CD4-positive, alpha-beta T cell treated with Interferon alpha-2 for 1 hour (primary cell): ENCODE measurements at regions not wholly inside any gene's neighbourhood (a gene's known extent, or its start where the extent isn't known, plus 50 kb on each side); places are given as distances from the start of the nearest gene placed in this dataset.

Experiments used
- DNase-seq, 2 donors: peaks; one replicate each; pipeline ENCODE4 v3.0.0-alpha.2; 2020 to 2022

DNA sequence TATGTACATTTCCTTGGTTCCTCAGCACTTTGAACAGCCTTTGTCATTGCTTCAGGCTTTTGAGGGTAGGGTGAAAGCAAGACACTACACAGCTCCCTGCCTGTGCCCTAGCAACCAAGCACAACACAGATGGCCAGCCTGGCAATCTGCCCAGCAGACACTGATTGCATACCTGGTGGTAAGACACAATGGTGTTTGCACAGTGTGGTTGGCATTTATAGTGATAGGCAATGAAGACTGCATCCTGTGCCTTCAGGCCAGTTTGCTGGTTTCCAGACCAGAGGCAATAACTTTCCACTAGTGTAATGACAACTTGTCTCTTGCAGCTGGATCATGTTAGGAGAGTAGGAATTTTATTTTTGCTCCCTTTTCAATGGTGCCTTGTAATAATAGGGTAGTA is 144.5 kb upstream of the TNC start:
- DNase-seq: no peak

DNA sequence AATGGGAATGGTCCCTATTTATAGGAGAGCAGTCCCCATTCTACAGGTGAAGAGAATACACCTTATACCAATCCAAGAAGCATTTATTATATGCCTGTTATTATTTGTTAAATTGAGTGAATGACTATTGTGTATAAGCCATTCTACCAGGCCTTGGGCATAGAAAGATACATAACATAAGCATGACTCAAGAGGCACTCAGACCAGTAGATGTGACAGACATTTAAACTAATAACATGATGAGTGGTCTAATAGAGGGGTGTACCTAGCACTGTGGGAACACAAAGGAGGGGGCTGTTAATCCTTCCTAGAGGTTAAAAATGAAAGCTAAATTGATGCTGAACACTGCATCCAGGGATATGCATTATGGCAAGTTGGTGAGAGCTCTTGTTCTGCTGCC is 145.0 kb upstream of the TNC start:
- no peak for DNase-seq

DNA sequence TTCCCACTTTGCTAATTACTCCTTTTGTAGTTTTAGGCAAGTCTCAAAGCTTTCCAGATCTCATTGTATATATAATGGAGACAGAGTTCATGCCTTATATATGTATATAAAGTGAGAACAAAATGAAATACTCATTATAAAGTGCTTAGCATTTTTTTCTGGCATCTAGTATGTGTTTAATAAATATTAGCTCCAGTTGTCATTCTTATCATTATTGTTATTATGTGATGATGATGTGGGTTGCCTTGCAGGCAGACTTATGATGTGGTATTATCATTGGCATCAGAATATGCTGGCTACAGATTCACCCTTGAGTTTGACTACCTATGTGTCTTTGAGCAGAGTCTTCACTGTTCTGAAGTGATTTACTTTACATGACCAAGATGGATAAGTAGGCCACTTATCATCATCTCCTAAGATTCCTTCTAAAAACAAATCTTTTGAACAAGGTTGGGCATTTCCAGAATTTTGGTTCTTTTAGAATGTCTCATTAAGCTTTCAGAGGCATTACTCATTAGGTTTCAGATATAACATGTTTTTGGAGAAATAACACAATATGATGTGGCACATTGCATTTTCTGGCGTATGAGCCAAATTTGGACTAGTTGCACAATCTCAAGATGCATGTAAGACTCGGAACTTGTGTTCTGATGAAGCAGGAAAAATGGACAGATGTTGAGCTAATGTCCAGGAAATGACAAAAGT is 145.6 kb upstream of the TNC start:
- no peak for DNase-seq

DNA sequence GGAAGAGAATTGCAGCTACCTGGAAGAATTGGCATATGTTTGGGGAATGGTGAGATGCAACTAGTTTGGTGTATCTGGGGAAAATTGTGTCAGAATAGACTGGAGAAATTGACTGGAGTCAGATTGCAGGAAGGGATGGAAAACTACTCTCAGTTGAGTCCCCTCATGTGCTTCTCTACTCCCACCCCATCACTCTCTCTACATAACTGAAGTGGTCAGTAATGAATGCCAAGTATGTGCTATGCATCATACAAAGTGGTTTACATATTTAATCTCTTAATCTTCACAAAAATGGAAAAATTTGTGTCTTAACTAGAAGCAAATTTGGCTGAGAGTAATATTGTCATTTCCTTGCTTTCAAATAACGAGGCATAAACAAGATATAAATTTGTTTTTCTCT is 146.4 kb upstream of the TNC start:
- DNase-seq: no peak

DNA sequence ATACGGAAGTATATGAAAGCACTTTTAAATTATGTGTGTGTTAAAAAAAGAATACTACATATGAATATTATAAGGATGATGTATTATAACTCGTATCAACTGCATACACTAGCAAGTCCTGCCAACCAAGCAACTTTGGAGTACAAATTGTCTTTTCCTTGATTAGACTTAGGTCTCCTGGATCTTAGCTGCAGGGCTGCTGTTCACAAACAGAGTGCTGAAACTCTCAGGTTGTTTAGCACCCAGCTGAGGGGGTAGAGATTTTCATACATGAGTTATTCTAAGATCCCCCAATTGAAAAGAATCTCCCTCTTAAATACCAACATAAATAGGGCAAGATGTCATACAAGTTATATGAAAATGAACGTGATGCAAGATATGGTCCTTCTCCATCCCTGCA is 149.8 kb upstream of the TNC start:
- no peak for DNase-seq

DNA sequence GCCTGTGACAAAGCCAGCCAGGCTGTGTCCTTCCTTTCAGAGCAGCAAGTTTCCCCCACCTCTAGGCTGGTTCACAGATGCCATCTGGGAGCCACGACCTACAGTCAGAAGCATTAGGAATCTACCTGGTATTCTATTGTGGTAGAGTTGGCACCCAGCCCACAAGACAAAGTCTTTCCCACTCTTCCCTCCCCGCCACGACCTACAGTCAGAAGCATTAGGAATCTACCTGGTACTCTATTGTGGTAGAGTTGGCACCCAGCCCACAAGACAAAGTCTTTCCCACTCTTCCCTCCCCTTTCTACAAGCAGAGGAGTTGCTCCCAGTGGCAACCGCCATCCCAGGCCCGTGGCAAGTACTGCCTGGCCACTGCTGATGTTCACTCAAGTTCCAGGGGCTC is 157.8 kb upstream of the TNC start:
- DNase-seq: no peak

DNA sequence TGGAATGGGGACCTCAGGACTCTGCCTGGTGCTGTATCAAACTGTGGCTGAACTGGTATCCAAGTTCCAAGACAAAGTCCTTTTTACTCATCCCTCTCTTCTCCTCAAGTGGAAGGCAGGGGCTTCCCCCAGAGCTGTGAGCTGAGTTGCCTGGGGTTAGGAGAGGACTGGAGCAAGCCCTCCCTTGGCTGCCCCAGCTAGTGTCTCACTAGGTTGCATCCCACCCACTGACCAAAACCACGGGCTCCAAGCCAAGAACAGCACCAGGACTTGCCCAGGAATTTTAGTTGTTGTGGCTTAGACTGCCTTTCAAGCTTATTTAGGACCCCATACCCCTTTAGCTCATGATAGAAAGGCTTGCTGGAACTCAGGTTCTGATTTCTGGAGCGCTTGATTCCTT is 158.7 kb upstream of the TNC start:
- DNase-seq: no peak

DNA sequence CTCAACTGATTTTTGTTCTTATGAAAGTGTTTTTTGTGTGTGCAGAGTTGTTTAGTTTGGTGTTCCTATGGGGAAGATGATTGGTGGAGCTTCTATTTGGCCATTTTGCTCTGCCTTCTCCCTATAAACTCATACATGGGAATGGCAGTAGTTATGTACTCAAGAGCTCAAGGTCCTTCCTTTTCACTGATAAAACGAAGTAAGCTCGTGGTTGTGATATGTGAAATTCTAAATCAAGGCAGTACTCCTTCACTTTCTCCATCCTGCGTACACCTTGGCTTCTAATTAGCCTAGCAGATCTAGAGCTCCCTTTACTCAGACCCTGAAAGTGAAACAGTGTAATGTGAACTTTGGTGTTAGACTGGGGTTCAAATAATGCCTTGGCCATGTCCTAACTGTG is 159.3 kb upstream of the TNC start:
- DNase-seq: no peak

DNA sequence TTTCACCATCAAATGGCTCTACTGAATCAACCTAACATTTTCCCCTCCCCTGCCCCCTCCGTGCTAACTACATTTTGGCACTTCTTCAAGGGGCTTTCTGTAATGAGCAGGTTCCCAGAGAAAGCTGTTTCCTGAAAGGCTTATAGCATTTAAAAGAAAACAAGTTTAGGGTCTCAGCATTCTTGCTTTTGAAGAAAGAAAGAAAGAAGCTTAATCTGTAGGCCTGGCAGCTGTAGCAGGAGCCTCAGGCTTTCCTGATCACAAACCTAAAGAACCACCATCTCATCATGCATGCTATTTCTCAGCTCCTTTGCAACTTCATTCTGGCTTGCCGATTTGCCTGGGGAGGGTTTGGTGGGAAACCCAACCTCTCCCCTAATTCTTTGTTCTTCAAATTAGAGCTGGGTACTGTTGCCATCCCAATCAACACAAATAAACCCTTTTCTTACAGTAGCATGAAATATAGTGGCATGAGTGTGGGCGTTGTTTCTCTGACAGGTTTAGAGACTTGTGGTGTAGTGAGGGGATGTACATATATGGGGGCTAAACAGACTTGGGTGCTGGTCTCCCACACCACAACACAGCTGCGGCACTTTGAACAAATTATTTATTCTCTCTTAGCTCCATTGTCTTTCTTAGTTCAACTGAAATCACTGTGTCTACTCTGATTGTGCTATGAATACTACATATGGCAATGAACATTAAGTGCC is 160.5 kb upstream of the TNC start:
- no peak for DNase-seq

DNA sequence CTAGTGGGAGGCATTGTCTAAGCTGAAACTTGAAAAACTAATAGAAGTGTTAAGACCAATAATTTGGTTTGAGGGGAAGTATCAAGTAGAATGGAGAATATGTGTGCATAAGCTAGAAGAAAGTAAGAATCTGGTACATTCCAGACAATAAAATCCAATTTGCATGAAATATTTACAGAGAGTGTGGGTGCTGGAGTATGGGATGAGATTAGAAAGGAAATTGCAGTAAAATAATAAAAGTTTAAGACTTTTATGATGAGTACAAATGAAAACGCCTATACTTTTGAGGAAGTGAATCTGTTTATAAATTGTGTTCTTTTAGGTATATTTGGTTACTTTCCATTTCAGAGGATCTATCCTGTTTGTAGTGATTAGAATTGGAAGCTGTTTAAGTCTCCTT is 165.4 kb upstream of the TNC start:
- no peak for DNase-seq

DNA sequence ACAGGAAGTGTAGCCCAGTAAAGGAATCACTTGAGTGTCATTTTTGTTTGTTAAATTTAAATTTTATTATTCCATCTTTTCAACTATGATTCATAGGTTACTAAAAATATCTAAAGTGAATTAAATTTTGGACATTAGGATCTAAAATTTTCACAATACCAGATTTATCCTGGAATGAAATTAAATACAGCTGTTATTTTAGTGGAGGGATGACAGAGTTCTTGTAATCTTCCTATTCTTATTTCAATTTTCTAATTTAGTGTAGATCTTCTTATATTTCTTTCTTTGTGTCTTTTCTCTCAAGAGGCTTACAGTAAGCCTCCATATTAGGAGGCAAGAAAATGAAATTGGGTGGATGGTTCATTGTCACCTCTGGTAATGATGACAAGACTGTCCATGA is 167.9 kb upstream of the TNC start:
- no peak for DNase-seq

DNA sequence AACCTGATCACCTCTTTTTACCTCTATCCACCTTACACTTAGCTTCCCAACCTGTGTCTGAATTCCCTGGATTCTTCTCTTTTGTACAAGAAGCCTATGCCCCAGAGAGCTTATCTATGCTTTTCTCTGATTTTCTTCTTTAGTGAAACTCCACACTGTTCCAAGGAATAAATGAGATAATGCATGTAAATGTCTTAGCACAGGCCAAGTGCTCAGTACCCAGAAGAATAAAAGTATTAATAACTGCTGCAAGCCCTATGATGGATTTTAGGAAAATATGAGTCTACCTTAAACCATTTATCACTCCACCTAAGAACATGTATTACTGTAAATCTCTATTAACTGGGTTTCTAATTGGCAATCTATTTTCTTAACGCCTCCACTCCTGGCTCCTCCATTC is 168.5 kb upstream of the TNC start:
- DNase-seq: no peak

DNA sequence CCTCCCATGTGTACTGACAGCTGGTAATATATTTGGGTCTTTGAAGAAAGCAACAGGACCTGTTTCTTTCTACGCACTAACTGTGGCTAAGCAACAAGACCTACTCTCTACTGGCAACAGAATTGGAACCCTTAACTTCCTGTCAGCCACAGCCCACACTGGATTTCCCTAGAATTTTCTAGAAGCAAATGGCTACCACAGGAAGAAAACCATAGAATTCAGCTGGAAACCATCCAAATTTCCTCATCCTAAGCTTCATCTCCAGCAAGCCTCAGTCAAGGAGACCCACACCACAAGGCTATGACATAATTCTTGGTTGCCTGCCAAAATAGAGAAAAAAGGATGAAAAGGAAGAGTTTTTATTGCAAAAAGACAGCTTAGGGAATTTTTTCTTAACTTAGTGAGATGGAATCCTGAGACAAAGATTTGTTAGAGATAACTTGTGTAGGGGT is 171.8 kb upstream of the TNC start:
- DNase-seq: no peak

DNA sequence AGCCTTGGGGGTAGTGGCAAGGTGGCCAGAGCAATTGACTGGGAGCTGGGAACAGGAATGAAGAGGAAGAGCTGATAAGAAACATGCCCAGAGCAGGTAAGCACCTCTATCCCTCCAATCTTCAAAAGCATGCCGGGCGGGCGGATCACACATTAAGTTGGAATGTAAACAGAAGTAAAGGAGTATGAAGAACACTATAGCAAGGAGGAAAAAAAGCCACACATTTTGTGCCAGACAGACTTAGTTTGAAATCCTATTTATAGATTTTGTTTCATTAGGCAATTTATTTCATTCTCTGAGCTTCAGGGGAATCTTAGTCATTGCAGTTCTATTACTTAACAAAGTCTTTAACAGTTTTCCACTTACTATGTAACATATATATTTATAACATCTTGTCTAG is 173.9 kb upstream of the TNC start:
- DNase-seq: no peak

DNA sequence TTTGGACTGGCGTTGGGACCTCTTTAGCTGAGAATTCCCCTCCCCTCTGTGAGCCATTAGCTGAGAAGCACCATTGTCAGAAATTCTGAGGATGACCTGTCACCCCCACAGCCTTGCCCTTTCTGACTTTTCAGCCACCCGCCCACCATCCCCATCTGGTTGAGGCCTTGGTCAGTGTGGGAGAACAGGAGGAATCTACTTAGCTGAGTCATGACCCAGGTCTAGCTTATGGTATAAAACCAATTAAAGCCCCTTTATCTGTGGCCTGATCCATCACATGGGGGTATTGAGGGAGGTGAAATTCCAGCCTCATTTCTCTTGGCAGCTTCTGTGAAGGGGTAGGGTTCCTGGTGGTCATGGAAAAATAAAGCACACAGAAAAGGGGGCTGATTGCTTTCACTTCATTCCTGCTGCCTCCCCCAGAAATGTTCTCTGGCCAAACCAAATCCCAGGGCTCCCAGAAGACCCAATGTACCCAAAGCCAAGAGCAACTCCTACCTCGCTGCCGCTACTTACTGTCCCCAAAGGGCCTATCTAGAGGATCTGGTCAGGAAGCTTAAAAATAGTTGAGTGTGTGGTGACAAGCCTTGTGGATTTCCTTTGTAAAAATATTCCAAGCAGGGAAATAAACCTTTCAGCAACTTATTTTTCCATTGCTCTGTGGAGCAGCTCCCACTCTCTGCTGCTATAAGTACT is 174.8 kb upstream of the TNC start:
- no peak for DNase-seq

DNA sequence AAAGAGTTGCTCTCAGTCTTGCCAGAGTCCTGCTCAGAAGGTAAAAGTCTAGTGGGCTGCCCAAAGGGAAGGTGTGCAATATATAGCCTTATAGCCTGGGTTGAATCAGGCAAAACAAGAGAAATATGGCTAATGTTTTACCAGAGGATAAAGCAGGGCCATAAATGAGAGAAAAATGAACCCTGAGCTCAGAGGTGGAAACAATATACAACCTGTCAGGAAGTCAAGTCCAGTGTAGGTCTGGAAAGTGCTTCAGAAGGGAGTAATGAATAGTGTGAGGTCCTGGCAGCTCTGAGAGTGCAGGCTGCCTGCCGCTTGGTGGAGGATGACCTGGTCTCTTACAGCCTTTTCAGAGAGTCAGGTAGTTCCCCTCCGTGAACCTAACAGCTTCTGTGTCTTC is 177.8 kb upstream of the TNC start:
- DNase-seq: no peak

DNA sequence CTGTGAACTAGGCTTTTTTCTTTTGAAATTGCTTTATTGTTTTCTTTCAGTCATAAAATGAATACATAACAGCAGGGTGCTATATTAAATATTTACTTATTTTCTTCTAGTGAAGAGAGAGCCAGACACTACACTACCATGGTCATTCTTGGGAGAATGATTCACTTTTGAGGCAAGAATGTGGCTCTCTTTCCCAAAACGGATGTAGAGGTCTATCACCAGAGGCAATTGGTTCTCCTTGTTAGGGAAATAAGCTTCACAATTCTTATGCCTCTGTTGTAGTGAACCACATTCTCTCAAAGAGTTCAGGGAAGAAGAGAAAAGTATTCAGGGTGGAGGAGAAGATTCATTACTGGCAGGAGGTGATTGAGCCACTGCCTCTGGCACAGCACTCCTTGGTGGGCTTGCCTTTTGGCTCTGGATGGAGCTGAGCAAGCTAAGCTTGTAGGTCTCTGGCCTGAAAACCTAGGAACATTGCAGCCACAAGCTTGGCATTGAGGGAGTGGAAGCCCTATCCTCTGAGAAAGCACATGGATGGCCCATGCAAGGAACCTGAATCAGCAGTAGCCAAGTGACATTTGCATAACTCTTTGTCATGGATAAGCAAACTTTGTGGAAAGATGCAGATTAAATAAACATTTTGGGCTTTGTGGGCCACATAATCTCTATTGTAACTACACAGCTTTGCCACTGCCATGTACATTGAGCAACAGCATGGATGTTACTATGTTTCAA is 179.0 kb upstream of the TNC start:
- no peak for DNase-seq

DNA sequence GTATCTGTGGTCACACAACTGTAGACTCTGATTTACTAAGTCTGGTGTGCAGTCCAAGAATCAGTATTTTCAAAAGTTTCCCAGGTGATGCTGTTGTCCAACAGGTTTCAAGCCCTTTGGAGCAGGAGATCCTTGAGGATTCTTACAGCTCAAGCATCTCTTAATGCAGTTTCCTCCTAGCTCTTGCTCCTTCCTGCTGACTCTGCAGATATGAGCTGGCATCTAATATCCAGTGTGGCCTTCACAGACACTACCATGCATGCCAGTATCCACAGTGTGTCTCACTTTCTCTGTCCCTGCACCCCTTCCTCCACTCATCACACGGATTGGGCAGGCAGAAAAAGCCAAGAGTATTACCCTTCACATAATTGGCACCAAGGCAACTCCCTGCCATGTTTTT is 182.2 kb upstream of the TNC start:
- DNase-seq: no peak

DNA sequence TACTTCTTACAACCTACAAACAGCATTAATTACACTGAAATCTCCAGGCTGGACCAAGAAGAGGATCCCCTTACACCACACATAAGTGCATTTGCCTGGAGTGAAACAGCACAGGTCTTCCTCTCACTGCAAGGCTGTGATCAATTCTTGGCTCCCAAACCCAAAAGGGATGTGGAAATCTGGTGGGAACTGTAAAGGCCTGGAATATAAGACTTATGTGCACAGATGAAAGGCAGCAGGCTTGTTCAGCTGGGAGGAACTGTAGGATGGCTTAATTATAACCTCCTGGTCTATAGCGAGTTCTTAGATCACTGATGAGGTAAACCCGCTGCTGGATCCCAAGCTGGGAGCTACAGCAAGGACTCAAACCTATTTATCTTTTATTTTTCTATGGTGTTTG is 182.9 kb upstream of the TNC start:
- DNase-seq: no peak

DNA sequence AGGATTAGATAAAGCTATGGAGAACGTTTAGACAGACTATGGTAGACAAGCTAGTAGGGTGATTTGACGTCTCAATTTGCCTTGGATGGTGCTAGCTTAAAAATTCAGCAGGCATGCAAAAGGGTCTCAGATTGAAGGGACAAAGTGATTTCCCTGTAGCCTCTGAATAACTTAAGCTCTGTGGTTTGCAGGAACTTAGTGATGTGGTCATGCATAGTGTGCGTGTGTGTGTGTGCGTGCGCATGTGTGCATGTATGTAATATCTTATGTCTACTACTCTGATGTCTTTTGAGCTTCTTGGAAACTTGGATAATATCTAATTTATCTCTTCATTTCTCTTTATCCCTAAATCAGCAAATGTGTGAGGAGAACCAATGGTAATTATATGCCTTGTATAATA is 183.6 kb upstream of the TNC start:
- no peak for DNase-seq

DNA sequence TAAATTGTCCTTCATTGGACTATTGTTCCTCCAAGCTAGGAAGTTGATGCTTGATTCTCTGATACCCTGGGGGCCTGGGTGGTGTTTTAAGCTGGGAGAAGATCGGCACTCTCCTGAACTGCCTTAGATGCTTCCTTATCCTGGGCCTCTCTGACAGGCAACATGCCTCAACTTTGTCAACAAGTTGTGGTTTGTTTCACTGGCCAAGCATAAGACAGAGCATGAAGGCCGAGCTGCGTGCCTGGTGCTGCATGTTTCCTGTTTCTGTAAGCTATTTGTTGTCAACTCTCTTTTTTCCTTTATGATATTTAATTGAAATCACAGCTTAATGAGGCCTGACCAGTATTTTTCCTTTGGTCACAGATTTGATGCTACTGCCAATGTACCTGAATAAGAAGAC is 187.6 kb upstream of the TNC start:
- no peak for DNase-seq

DNA sequence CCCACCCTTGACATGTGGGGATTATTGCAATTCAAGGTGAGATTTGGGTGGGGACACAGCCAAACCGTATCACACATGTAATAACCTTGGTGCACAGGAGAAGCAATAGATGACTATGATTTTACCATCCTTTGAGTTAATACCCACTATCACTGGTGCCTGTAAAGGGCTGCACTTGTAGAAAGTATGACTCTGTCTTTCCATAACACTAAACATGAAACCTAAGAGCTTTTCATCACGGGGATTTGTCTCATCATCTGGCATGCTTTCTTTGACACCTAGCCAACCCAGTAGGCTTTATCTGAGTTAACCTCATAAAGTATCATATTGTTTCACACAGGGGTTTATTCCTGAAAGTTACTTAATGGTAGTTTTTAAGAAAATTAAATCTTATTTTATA is 188.9 kb upstream of the TNC start:
- no peak for DNase-seq

DNA sequence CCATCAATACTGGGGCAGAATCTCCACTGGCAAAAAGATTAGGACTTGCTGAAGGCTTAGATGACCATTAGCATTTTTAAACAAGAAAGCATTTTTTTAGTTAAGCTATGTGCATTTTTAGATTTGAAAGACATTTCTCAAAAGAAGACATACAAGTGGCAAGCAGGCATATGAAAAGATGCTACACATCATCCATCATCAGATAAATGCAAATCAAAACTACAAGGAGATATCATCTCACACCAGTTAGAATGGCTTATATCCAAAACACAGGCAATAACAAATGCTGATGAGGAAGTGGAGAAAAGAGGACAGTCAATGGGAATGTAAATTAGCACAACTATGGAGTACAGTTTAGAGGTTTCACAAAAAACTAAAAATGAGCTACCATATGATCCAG is 195.6 kb upstream of the TNC start:
- no peak for DNase-seq

DNA sequence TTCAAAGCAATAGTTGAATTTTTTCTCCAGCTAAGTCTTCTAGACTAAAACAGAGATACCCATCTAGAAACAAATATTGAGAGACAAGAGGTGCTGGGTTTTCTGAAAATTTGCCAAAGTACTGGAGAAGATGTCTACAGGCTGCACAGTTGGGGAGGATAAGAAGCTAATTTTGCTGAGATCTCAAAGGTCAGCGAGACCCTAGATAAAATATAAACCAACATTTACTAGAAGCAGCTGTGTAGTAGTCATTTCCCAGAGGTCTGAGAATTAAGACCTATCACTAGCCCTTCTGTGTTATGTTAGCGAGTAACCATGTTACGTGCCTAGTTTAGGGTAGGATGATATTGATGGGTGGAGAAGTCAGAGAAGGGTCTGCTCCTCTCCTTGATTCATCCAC is 208.5 kb upstream of the TNC start:
- no peak for DNase-seq
